ENCODE measurements at regions not wholly inside any gene's neighbourhood (a gene's known extent, or its start where the extent isn't known, plus 50 kb on each side); places are given as distances from the start of the nearest gene placed in this dataset.

DNA sequence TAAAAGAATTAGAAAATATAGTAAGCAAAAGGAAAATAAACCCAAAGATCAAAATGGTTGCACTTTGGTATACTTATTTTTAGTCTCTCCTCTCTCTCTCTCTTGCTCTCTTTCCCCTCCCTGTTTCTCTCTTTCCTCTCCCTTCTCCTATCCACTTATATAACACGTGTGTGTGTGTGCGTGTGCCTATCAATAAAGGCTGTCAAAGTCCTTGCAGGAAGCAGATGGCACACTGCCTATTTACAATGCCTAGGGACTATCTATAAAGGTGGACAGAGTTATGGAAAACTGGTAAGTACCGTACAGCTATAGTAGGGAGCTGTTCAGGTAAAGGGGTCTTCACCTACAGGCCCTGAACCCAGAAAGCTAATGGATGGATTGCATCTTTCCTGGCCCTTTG is 161.6 kb downstream of the SQOR start:
- TF ChIP-seq EZH2 (IDR thresholded peaks at IDR 0.05; ENCODE audit: borderline replicate concordance, low read length) (no peak), CTCF (conservative IDR thresholded peaks at IDR 0.05 in 1 of 2, IDR thresholded peaks at IDR 0.05 in 1 of 2; ENCODE audit: extremely low read depth in 1 of 2, insufficient read depth in 1 of 2, low read depth in 1 of 2, low read length in 2 of 2) (no peak)
